GM18858 (cell line): ENCODE measurements at regions not wholly inside any gene's neighbourhood (a gene's known extent, or its start where the extent isn't known, plus 50 kb on each side); places are given as distances from the start of the nearest gene placed in this dataset.
"Not testable (repeated sequence)": the region's sequence is repeated elsewhere in the genome, so short reads cannot be mapped to it uniquely, and the experiment has no call there.

ENCODE experiments used
- ATAC-seq: cut with Tn5 transposase; IDR thresholded peaks from one replicate; pipeline ENCODE4 v1.9.1; 2021; ENCODE audit not compliant: unreplicated experiment

GRCh38 chr10:45246522-45246921, 68.9 kb downstream of the OR13A1 start:
- ATAC-seq = no peak

- peak; percentile 46 for ATAC-seq
Measured at GRCh38 chr10:45249978-45250693, 65.3 kb downstream of the OR13A1 start.

DNA sequence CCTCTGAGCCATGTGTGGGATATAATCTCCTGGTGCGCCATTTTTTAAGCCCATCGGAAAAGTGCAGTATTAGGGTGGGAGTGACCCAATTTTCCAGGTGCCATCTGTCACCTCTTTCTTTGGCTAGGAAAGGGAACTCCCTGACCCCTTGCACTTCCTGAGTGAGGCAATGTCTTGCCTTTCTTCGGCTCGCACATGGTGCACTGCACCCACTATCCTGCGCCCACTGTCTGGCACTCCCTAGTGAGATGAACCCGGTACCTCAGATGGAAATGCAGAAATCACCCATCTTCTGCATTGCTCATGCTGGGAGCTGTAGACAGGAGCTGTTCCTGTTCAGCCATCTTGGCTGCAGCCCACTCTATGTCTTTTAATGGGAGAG, 64.7 kb downstream of the OR13A1 start:
- not testable (repeated sequence) for ATAC-seq
